Medulla oblongata (tissue), 1 donor: ENCODE measurements at regions not wholly inside any gene's neighbourhood (a gene's known extent, or its start where the extent isn't known, plus 50 kb on each side); places are given as distances from the start of the nearest gene placed in this dataset.
A peak's percentile ranks its signal among the peaks of the same experiment; 100 is the strongest.

ENCODE experiments used
- DNase-seq: peaks from one replicate; pipeline ENCODE4 v3.0.0-alpha.2; 2015; ENCODE audit errors: extremely low spot score

GRCh38 chr9:80552931-80553330 is 981.2 kb downstream of the TLE4 start:
- DNase-seq = no peak

GRCh38 chr9:80550181-80550580 is 978.4 kb downstream of the TLE4 start:
- DNase-seq = no peak

DNA sequence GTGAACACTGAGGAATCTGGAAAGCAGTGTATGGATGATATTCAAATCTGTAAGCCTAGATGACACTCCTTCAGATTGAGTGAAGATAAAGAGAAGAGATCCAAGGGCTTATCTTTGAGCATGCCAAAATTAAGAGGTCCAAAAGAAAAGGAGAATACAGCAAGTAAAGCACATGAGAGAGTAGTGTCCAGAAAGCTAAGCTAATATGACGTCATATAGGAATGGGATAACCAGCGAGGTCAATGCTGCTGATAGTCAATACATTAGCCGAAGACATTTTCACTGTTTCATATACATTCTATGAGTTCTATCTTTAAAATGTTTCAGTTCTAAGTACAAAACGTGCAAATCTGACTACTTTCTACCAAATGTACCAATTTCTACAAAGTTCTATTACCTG is 975.8 kb downstream of the TLE4 start:
- no peak for DNase-seq

GRCh38 chr9:80540387-80540786 is 968.6 kb downstream of the TLE4 start:
- DNase-seq = no peak

- no peak for DNase-seq
These were observed 967.2 kb downstream of the TLE4 start for GRCh38 chr9:80538976-80539375.

GRCh38 chr9:80522465-80522864 is 950.7 kb downstream of the TLE4 start:
- no peak for DNase-seq

GRCh38 chr9:80521151-80521550 is 949.4 kb downstream of the TLE4 start:
- DNase-seq = no peak

DNA sequence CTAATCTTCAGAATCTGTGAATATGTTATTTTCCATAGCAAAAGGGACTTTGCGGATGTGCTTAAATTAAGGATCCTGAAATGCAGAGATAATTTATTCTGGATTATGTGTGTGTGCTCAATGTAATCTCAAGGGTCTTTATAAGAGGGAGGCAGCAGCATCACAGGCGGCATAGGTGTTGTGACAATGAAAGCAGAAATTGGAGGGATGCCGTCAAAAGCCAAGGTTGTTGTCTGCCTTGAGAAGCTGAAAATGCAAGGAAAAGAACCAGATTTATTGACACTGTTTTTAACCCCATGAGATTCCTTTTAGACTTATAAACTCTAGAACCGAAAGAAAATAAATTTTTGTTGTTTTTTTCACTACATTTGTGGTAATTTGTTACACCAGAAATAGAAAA is 948.5 kb downstream of the TLE4 start:
- no peak for DNase-seq

GRCh38 chr9:80518441-80518840 is 946.7 kb downstream of the TLE4 start:
- DNase-seq = no peak

DNA sequence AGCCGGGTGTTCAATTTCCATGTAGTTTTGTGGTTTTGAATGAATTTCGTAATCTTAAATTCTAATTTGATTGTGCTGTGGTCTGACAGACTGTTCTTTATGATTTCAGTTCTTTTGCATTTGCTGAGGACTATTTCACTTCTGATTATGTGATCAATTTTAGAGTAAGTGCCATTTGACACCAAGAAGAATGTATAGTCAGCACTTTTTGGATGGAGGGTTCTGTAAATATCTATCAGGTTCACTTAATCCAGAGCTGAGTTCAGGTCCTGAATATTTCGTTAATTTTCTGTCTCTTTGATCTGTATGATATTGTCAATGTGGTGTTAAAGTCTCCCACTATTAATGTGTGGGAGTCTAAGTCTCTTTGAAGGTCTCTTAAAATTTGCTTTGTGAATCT is 944.9 kb downstream of the TLE4 start:
- DNase-seq = no peak

GRCh38 chr9:80509358-80509757 is 937.6 kb downstream of the TLE4 start:
- DNase-seq = no peak

DNA sequence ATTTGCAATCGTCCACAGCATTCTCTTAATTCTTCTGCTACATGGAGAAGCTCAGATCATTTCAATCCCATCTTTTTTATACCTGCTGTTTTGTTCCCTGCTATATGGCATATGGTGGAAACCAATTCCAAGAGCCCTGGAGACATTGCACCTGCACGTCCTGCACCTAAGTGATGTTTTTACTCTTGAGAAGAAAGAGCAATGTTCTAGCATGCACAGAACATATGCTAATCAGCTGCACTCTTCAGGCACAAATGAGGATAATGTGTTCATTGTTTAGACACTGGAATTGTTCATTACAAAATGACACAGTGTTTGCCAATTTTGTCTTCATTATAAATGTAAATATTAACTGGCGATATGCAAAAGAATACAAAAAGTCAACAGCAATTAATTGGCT is 935.8 kb downstream of the TLE4 start:
- DNase-seq = peak; percentile 13

- DNase-seq = no peak
These were observed 933.0 kb downstream of the TLE4 start for GRCh38 chr9:80504601-80505230.

DNA sequence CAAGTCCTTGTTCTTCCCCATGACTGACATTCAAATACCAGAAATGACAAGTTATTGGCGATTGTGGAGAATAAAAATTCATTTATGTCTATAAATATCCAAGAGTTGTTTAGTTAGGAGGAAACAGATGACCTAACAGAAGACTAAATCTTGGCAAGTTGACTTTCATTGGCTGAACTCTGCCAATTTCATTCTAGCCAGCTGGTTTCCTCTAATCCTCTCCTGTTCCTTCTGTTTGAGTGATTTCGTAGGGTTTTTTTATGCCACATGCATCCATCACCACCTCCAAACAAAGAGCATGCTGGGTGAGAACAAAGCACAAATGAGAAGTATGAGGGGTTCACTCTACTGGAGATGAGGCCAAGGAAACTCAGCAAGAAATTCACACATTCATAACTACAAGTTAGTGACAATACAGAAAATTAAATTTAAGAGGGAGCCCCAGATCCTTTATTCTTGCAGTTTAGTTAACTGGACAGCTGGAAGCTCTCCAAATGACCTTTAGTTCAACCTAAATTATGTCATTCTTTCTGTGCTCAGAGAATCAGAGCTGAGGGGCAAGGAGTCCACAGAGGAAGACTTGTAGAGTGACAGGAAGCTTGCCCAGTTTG is 932.0 kb downstream of the TLE4 start:
- peak; percentile 41 for DNase-seq

GRCh38 chr9:80502306-80502705 is 930.5 kb downstream of the TLE4 start:
- DNase-seq = no peak

DNA sequence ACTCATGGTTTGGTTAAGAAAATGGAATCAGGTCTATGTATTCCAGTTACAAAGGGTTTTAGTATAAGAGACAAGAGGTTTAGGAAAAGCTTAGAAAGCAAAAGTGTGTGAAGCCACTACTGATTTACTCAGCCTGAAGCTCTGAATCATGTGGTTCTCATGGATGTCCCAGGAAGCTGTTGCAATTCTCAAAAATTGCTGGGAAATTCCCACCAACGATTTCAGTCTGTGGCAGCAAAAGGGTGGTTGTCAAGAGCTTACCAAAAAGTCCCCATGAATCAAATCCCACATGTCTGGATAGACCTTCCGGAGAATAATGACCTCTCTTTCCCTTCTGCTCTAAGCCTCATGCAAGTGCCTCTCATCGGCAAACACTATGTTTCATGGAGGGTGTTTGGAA is 929.9 kb downstream of the TLE4 start:
- no peak for DNase-seq

- DNase-seq = no peak
These were observed 928.5 kb downstream of the TLE4 start for GRCh38 chr9:80500300-80500699.

- no peak for DNase-seq
These were observed 926.3 kb downstream of the TLE4 start for GRCh38 chr9:80498001-80498555.

- DNase-seq = no peak
These were observed 925.3 kb downstream of the TLE4 start for GRCh38 chr9:80496901-80497556.

DNA sequence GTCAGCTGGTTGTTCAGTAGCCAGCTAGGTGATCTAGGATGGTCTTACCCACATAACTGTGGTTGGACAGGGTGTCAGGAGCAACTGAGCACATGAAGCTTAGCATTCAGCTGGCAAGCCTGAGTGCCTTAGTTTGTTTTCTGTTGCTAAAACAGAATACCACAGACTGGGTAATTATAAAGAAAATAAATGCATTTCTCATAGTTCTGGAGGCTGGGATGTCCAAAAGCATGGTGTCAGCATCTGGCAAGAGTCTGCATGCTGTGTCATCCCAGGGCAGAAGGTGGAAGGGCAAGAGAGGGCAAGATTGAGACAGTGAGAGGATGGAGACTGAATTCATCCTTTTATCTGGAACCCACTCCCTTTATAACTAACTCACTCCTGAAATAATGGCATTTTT is 921.5 kb downstream of the TLE4 start:
- no peak for DNase-seq

DNA sequence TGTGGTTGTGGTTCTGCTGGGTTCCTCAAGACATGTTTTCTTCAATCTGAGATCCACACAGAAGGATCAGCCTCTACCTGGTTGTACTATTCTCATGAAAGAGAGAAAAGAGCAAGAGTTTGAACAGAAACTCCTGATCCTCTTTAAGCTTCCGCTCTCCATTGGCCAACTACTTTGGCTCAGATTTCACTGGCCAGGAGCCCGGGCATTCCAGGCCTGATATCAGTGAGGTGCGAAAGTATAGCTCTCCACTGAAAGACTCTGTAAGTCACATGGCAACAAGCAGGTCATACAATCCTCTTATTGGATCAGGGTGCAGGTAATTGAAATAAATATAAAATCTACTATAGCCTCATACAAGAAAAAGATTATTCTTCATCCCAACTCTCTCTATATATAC is 920.5 kb downstream of the TLE4 start:
- DNase-seq = no peak

GRCh38 chr9:80491086-80491696 is 919.4 kb downstream of the TLE4 start:
- DNase-seq = no peak

GRCh38 chr9:80489329-80489728 is 917.6 kb downstream of the TLE4 start:
- no peak for DNase-seq
